Thoracic aorta (tissue), 2 donors: ENCODE measurements at regions not wholly inside any gene's neighbourhood (a gene's known extent, or its start where the extent isn't known, plus 50 kb on each side); places are given as distances from the start of the nearest gene placed in this dataset.

ENCODE experiments used
- ATAC-seq: fragments of 150-250 bp; one replicate; pipeline ENCODE4 v1.8.0; 2017; ENCODE audit warnings: low read depth; ENCODE audit not compliant: insufficient number of reproducible peaks, low FRiP score
- DNase-seq: peaks from one replicate; pipeline ENCODE4 v3.0.0-alpha.2; 2020; ENCODE audit warnings: low spot score
- H3K27ac ChIP-seq, 2 donors: fragments of 200-600 bp; sonication (generic); 1 replicate in 1 of 2; 2 replicates in 1 of 2; pipeline ENCODE4 v1.5.1; 2016; ENCODE audit warnings: mild to moderate bottlenecking in 2 of 2, moderate library complexity in 2 of 2
- H3K27me3 ChIP-seq: fragments of 200-600 bp; sonication (generic); replicated peaks from 2 replicates; pipeline ENCODE4 v1.6.0; 2016; ENCODE audit warnings: mild to moderate bottlenecking; ENCODE audit not compliant: insufficient read depth
- H3K36me3 ChIP-seq: fragments of 200-600 bp; sonication (generic); one replicate; pipeline ENCODE4 v1.5.1; 2016
- H3K4me1 ChIP-seq, 2 donors: fragments of 200-600 bp; sonication (generic); 1 replicate in 1 of 2; 2 replicates in 1 of 2; pipeline versions ENCODE4 v1.5.1 to v1.6.0; 2016; ENCODE audit warnings: low read depth in 2 of 2, mild to moderate bottlenecking in 1 of 2; ENCODE audit not compliant: control insufficient read depth in 1 of 2
- H3K4me3 ChIP-seq: fragments of 200-600 bp; sonication (generic); 2 replicates; pipeline ENCODE4 v1.5.1; 2016; ENCODE audit warnings: mild to moderate bottlenecking
- H3K9me3 ChIP-seq: fragments of 200-600 bp; sonication (generic); 2 replicates; pipeline ENCODE4 v1.5.1; 2016
- CTCF ChIP-seq: fragments of 200-600 bp; sonication (generic); IDR thresholded peaks from one replicate; pipeline ENCODE4 v1.5.1; 2019; ENCODE audit warnings: antibody characterized with exemption

DNA sequence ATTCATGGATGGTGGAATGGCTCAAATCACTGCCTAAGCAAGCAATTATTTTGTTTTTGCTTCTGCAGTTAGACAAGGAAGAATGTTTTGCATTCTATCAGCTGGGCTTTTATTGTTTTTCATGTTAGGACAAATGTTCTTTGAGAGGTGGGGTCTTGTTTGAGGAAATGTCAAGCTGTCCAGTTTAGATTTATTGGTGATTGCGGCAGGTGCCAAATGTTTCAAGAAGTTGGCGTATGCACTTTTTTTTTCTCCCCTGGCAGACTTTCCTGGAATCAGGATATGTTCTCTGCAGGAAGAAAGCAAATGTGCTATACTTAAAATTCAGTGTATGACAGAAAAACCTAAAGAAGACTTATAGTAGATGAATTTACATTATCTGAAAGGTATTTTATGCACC, 81.0 kb upstream of the JAG1 start:
- H3K27me3 ChIP-seq: no peaks in the 10 kb centered on the region
- ATAC-seq: no peak
- TF ChIP-seq CTCF: no peak

GRCh38 chr20:10758446-10758845, 84.6 kb upstream of the JAG1 start:
- Histone ChIP-seq H3K4me1 (peaks cover 11 to 56% of the 10 kb centered on the region in 2 donors), H3K9me3 (no peaks in the 10 kb centered on the region), H3K27me3 (no peaks in the 10 kb centered on the region), H3K4me3 (no peak overlapping the region), H3K36me3 (no peaks in the 10 kb centered on the region), H3K27ac (no peak overlapping the region)
- ATAC-seq: no peak
- no peak for TF ChIP-seq CTCF
- no peak for DNase-seq

More for the DNA sequence above, 81.0 kb upstream of the JAG1 start:
- Histone ChIP-seq H3K9me3 (no peaks in the 10 kb centered on the region), H3K4me3 (no peak overlapping the region), H3K27ac (peak overlapping the region; percentile 6 to 30), H3K4me1 (peaks cover 11 to 40% of the 10 kb centered on the region in 2 donors), H3K36me3 (no peaks in the 10 kb centered on the region)
- DNase-seq: no peak

DNA sequence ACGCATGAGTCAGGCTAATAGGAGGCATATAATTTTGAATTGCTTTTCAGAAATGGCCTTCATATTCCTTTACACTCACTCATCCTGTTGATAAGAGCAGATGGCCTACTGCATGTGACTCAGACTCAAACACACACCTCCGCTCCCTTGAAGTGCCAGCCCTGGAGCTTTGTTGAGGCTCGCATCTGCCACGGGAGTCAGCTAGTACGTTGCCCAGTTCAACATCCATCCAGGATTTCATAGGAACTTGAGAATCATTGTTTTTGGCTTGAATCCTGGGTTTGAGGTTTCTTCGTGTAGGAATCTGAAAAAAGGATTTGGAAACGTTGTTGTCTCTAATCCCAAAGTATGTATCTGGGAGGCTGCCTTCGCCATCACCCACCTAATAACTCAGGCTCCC, 87.4 kb upstream of the JAG1 start:
- Histone ChIP-seq H3K4me3 (peak overlapping the region; percentile 8), H3K27me3 (no peaks in the 10 kb centered on the region), H3K4me1 (peaks cover 3 to 33% of the 10 kb centered on the region in 2 donors), H3K27ac (peak overlapping the region; percentile 54 to 69), H3K9me3 (no peaks in the 10 kb centered on the region), H3K36me3 (no peaks in the 10 kb centered on the region)
- DNase-seq: no peak
- no peak for TF ChIP-seq CTCF
- peak; percentile 18 for ATAC-seq

DNA sequence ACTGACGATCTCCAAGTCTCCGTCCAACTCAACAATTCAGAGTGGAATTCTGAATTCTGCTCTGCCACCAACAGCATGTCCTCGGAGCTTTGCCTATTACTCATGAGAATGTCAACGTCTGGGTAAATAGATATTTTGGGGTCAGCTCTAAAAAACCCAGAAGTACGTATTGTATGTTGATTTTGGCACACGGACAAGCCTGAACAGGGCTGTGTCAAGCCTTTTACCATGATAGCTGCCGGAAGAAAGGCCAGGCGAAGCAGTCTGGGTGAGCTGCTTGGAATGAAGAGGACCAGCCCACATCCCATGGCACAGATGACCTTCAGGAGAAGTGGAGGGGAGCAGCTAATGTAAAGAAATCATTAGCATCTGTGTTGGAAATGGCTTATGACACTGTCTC, 88.0 kb upstream of the JAG1 start:
- peak overlapping the region; percentile 8 for H3K4me3 ChIP-seq
- peaks cover 3 to 31% of the 10 kb centered on the region in 2 donors for H3K4me1 ChIP-seq
- H3K36me3 ChIP-seq: no peaks in the 10 kb centered on the region
- no peaks in the 10 kb centered on the region for H3K9me3 ChIP-seq
- ATAC-seq (peak; percentile 76), DNase-seq (peak; percentile 9)
- no peak for TF ChIP-seq CTCF
- peak overlapping the region; percentile 54 to 69 for H3K27ac ChIP-seq
- H3K27me3 ChIP-seq: no peaks in the 10 kb centered on the region

DNA sequence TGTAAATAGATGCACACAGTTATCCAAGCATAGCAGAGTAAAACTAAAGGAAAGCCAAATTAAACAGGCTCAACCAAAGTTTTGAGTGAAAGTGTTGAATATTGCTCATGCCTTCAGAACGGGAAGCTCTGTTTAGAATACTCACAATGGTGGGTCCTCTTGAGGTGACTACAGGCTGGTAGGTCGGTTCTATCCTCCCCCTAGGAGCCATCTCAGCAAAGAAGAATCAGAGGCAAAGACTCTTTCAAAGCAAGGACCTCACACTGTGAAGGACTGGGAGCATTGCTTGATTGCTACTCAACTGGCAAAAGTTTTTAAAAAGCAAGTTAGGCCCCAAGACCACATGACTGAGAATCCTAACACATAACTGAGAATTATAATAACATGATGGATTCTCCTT, 88.4 kb upstream of the JAG1 start:
- ATAC-seq: no peak
- no peak for DNase-seq
- H3K36me3 ChIP-seq: no peaks in the 10 kb centered on the region
- peak overlapping the region; percentile 54 to 69 for H3K27ac ChIP-seq
- no peak overlapping the region for H3K4me3 ChIP-seq
- no peaks in the 10 kb centered on the region for H3K9me3 ChIP-seq
- peaks cover 3 to 31% of the 10 kb centered on the region in 2 donors for H3K4me1 ChIP-seq
- TF ChIP-seq CTCF: no peak
- H3K27me3 ChIP-seq: no peaks in the 10 kb centered on the region
